ENCODE measurements at regions not wholly inside any gene's neighbourhood (a gene's known extent, or its start where the extent isn't known, plus 50 kb on each side); places are given as distances from the start of the nearest gene placed in this dataset.

DNA sequence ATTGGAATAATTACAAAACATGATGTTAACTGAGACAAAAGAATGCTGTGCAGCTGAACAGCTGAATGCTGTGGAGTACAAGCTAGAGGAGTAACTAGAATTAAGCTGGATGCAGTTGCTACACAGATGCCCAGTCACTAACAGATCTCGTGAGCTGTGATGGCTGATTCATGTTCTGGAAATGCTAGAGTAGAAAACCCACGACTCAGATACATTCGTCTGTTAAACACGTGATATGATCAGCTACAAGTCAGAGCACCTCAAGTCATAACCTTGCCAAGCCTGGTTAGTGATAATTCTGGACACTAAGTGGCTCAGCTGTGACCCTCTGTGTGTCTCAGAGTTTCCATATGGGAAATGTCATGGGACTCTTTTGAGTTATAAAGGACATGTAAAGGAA, 89.7 kb upstream of the ESRRG start:
- TF ChIP-seq RAD21 (IDR thresholded peaks at IDR 0.05; ENCODE audit: low read length) (no peak), POLR2A (IDR thresholded peaks at IDR 0.05; ENCODE audit: low read depth, low read length) (no peak), RCOR1 (IDR thresholded peaks at IDR 0.05; ENCODE audit: insufficient replicate concordance, low read length) (no peak), MXI1 (IDR thresholded peaks at IDR 0.05; ENCODE audit: borderline replicate concordance, low read depth, low read length) (no peak), RFX5 (IDR thresholded peaks at IDR 0.05; ENCODE audit: low read depth, low read length) (no peak)
- TF ChIP-seq, protein P1, sequence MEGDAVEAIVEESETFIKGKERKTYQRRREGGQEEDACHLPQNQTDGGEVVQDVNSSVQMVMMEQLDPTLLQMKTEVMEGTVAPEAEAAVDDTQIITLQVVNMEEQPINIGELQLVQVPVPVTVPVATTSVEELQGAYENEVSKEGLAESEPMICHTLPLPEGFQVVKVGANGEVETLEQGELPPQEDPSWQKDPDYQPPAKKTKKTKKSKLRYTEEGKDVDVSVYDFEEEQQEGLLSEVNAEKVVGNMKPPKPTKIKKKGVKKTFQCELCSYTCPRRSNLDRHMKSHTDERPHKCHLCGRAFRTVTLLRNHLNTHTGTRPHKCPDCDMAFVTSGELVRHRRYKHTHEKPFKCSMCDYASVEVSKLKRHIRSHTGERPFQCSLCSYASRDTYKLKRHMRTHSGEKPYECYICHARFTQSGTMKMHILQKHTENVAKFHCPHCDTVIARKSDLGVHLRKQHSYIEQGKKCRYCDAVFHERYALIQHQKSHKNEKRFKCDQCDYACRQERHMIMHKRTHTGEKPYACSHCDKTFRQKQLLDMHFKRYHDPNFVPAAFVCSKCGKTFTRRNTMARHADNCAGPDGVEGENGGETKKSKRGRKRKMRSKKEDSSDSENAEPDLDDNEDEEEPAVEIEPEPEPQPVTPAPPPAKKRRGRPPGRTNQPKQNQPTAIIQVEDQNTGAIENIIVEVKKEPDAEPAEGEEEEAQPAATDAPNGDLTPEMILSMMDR (conservative IDR thresholded peaks at IDR 0.05; ENCODE audit: low read depth, low read length) = no peak

Data from IMR-90 (cell line).